GM19238 (cell line): ENCODE measurements at regions not wholly inside any gene's neighbourhood (a gene's known extent, or its start where the extent isn't known, plus 50 kb on each side); places are given as distances from the start of the nearest gene placed in this dataset.
A peak's percentile ranks its signal among the peaks of the same experiment; 100 is the strongest.
"Not testable (repeated sequence)": the region's sequence is repeated elsewhere in the genome, so short reads cannot be mapped to it uniquely, and the experiment has no call there.

Source experiments
- DNase-seq: peaks from one replicate; pipeline ENCODE4 v3.0.0; 2011; ENCODE audit warnings: low spot score; ENCODE audit not compliant: insufficient read length

- DNase-seq = no peak
Observed at GRCh38 chr2:190742431-190742830, 93.5 kb downstream of the NAB1 start.

DNA sequence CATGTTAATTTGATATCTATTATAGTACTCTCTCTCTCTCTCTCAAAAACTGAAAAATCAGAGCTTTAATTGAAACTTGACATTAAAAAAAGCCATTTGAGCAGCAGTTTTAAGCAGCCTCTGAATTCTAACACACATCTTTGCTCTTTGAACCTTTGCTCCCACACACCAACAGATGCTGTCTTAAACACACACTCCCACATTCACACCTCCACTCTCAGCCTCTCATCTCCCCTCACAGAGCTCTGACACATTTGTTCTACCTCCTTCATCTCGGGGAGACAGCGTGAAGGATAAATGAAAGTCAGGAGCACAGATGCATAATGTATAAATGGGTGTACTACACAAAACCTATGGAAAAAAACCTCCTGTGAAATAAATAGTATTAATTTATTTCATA, 95.2 kb downstream of the NAB1 start:
- no peak for DNase-seq

- DNase-seq = no peak
Observed at GRCh38 chr2:190746971-190747761, 98.3 kb downstream of the NAB1 start.

DNA sequence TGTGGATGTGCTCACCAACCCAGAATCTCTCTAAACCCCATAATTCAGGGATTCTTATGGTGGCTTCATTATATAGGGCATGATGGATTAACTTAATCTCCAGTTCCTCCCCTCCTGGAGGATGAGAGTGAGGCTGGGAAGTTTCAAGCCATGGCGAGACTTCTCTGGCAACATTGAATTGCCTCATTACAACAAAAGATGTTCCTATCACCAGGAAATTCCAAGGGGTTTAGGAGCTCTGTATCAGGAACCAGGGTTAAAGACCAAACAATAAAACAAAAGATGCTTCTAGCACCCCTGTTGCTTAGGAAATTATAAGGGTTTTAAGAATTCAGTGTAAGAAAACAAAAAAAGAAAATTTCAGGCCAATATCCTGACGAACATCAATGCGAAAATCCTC, 100.1 kb downstream of the NAB1 start:
- DNase-seq = no peak

- DNase-seq = no peak
Observed at GRCh38 chr2:190755772-190756415, 107.0 kb downstream of the NAB1 start.

GRCh38 chr2:190759749-190760213, 110.9 kb downstream of the NAB1 start:
- DNase-seq = no peak

DNA sequence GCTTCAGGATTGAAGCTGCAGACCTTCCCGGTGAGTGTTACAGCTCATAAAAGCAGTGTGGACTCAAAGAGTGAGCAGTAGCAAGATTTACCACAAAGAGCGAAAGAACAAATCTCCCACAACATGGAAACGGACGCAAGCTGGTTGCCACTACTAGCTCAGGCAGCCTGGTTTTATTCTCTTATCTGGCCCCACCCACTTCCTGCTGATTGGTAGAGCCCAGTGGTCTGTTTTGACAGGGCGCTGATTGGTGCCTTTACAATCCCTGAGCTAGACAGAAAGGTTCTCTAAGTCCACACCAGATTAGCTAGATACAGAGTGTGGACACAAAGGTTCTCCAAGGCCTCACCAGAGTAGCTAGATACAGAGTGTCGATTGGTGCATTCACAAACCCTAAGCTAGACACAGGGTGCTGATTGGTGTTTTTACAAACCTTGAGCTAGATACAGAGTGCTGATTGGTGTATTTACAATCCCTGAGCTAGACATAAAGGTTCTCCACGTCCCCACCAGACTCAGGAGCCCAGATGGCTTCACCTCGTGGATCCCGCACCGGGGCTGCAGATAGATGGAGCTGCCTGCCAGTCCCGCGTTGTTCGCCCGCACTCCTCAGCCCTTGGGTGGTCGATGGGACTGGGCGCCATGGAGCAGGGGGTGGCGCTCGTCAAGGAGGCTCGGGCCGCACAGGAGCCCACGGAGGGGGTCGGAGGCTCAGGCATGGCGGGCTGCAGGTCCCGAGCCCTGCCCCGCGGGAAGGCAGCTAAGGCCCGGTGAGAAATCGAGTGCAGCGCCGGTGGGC, 111.7 kb downstream of the NAB1 start:
- not testable (repeated sequence) for DNase-seq

- not testable (repeated sequence) for DNase-seq
Observed at GRCh38 chr2:190761216-190761615, 112.3 kb downstream of the NAB1 start.

DNA sequence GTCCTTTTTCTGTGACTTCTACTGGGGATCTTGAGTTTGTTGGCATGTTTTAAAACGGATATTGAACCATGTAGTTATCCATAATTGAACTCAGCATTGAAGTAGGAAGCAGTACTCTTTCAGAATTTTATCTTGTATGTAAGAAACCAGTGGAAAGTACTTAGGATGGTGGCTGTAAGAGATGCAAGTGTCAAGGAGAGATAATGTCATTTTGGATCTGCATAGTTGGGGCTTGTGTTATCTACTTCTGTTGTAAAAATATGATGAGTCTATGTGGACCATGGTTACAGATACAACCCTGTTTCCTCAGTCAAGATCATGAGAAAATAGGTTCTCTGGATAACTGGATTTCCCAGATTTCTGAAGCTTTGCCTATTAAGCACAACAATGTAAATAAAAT, 113.7 kb downstream of the NAB1 start:
- no peak for DNase-seq

GRCh38 chr2:190763100-190763499, 114.2 kb downstream of the NAB1 start:
- no peak for DNase-seq

DNA sequence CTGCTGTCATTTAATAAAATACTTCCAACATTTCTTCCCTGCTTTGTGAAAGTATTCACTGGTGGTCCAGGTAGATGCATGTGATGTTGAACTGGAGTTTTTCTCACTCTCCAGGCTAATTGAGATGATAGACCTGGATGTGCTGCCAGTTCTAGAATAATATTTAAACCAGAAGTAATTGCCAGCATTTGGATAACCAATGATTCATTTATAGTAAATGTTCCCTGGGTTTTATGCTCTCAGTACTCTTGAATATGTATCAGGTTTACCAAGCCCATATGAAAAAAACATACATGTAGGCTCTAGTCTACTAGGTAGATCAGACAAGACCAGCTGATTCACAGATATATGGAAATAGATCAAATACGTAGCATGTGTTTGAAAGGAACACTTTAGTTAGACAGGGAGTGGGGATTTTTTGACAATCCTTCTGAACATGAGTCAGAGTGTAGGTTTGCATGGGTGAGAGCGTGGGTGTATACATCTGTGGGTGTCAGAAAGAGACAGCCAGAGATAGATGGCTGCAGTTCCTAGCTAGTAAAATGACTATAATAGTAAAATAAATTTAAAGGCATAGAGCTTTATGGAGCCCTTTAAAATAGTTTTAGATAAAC, 115.1 kb downstream of the NAB1 start:
- DNase-seq = no peak

DNA sequence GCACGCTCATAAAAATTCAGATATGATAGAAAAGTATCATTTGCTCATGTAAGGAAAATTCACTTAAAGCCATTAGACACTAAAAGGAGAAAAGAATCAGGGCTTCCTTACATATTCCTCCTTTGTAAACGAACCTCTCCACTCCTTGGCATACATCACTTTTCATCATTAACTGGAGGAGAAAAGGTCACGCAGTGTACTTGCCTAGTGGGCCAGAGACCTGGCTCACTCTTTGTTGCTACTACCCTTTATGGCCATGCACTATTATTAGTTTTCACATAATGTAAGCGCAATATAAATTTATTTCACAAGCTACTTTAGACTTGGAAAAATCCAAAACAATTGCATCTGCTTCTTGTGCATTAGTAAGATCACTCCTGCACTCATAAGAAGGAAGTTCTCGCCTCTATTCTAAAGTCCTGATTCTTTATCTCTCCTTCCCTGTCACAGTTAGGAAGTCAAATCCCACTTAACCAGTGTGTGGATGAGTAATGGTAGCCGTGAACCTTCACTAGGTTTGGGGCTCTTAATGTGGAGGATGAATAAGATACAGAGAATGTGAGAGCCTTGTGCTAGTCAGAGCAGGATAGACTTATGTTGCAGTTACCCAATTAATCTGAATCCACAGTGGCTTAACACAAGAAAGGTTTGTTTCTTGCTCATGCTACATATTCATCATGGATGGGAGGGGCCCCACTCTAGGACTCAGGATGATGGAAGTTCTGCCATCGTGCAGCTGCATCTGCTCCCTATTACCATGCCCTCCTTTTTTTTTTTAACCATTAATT, 115.0 kb upstream of the GLS start:
- DNase-seq = no peak

DNA sequence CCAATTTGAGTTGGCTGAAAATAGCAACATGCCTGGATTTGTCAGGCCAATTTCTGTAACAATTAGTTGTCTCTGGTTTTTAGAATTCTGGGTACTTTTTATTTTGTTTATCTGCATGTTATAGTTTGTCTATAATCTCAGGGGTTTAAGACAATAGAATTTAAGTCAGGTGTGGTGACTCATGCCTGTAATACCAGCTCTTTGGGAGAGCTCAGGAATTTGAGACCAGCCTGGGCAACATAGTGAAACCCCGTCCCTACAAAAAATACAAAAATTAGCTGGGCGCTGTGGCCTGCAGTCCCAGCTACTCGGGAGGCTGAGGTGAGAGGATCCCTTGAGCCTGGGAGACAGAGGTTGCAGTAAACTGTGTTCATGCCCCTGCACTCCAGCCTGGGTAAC, 114.4 kb upstream of the GLS start:
- no peak for DNase-seq

GRCh38 chr2:190766595-190766994, 114.0 kb upstream of the GLS start:
- no peak for DNase-seq

DNA sequence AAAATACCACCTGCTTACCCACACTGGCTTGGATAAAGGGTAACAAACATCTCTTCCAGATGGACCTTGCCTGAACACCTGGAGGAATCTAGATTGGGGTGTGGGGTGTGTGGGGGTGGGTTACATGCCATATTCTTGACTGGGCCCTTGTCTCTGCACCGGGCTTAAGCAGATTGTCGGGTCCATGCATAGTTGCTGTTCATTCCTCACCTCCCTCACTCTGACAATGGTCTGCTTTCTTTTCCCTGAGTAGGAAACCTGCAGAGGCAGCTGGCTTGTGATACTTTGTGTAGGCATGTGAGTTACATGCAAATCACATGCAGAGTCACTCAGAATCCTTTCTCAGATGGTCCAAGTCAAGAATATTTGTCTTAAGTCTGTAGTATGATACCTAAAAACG, 112.8 kb upstream of the GLS start:
- no peak for DNase-seq

DNA sequence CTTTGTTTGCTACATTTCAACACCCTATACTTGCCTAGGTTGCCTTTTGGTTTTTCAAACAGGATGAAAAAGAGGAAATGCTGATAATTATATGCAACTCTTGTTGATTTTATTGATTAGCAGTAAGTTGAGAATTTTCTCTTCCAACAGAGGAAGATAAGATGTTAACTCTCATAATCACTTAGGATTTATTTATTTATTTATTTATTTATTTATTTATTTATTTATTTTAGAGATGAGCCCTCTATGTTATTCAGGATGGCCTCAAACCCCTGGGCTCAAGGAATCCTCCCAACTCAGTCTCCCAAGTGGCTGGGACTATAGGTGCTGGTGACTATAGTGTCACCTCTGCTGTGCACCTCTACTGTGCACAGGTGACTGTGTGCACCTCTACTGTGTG, 111.4 kb upstream of the GLS start:
- DNase-seq = no peak

DNA sequence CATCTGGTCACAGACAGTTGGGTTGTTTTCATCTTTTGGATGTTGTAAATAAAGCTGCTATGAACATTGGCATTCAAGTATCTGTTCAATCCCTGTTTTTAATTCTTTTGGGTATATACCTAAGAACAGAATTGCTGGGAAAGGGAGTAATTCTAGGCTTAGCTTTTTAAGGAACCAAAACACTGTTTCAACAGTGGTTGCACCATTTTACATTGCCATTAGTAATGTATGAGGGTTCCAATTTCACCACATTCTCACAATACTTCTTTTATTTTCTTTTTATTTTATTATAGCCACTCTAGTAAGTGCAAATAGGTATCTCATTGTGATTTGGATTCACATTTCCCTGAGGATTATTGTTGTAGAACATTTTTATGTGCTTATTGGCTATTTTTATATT, 108.9 kb upstream of the GLS start:
- DNase-seq = no peak

DNA sequence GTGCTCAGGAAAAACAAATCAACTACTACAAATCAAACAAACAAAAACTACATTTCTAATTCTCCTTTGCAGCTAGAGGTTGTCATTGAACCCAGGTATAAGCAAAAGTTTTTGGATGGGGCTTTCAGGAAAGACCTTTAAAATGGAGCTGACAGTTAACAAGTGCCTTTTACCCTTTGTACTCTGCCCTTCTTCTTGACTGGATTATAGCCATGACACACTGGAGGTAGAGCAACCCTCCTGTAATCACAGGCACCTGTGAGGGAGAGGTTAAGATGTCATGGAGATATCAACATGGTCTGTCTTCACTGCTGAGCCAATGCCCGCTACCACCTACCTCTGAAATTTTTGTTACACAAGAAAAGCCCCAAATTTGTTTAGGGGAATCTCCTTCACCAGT, 100.0 kb upstream of the GLS start:
- no peak for DNase-seq

DNA sequence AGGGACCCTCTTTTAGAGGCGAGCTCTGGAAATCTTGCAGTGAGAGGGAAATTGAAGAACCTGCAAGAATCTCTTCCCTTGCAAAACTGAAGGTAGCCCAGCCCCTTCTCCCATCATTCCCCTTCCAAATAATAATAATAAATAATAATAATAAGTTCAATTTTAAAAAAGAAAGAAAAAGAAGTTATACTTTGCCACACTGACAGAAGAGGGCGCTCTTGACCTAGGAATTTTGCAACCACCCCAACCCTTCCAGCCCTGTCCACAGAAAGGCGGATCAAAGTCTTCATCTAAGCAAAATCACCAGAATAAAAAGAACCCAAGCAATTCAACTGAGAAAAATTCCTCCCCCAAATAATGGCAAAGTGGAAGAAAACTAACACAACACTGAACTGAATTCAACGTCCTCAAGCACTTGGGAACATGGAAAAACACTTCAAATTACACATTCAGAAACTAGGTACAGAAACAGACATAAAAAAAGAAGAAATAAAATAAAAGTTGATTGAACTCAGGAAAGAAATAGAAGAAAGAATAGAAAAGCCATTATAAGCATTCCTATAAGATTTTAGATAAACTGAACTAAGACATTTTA, 98.9 kb upstream of the GLS start:
- peak; percentile 41 for DNase-seq

DNA sequence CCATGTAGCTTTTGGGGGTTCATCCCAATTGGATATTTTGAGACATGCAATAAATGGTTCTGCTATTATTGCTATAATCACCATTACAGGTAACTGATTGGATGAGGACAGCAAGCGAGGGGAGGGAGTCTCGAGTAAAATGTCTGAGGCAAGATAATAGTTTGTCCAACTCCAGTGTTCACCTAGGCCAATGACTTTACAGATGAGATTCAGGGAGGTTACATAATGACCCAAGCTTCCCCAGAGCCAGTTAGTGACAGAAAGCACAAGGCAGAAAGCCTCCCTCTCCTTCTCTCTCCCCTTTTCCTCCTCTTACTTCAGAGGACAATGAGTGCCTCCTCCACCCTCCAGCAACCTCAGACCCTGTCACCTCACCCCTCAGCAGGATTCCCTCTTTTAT, 98.4 kb upstream of the GLS start:
- DNase-seq = no peak
